HG03558 (cell line): ENCODE measurements at regions not wholly inside any gene's neighbourhood (a gene's known extent, or its start where the extent isn't known, plus 50 kb on each side); places are given as distances from the start of the nearest gene placed in this dataset.

Source experiments
- ATAC-seq: cut with Tn5 transposase; IDR thresholded peaks from one replicate; pipeline ENCODE4 v1.9.1; 2021; ENCODE audit warnings: moderate number of reproducible peaks; ENCODE audit not compliant: unreplicated experiment; ENCODE audit errors: extremely low read depth

- ATAC-seq, result peak; percentile 40
These were observed 53.4 kb upstream of the PRKACB start for GRCh38 chr1:84090447-84091245.

- ATAC-seq, result no peak
These were observed 54.2 kb upstream of the PRKACB start for GRCh38 chr1:84089867-84090266.

- ATAC-seq, result no peak
These were observed 54.6 kb upstream of the PRKACB start for GRCh38 chr1:84089465-84089864.

GRCh38 chr1:84086616-84087015 lies 57.5 kb upstream of the PRKACB start:
- ATAC-seq, result no peak

- ATAC-seq, result no peak
These were observed 57.9 kb upstream of the PRKACB start for GRCh38 chr1:84086189-84086588.

GRCh38 chr1:84083307-84083706 lies 60.8 kb upstream of the PRKACB start:
- ATAC-seq, result no peak

- no peak for ATAC-seq
These were observed 65.2 kb upstream of the PRKACB start for GRCh38 chr1:84078842-84079202.

GRCh38 chr1:84078108-84078841 lies 65.8 kb upstream of the PRKACB start:
- ATAC-seq, result peak; percentile 18

- ATAC-seq, result peak; percentile 85
These were observed 66.5 kb upstream of the PRKACB start for GRCh38 chr1:84077476-84078107.

- no peak for ATAC-seq
These were observed 70.8 kb upstream of the PRKACB start for GRCh38 chr1:84073266-84073665.

- no peak for ATAC-seq
These were observed 70.4 kb upstream of the TTLL7 start for GRCh38 chr1:84069236-84069845.

GRCh38 chr1:84062496-84062895 lies 63.6 kb upstream of the TTLL7 start:
- ATAC-seq, result no peak

GRCh38 chr1:84061336-84061735 lies 62.4 kb upstream of the TTLL7 start:
- no peak for ATAC-seq

GRCh38 chr1:84060781-84061180 lies 61.8 kb upstream of the TTLL7 start:
- no peak for ATAC-seq

- ATAC-seq, result no peak
These were observed 49.9 kb upstream of the TTLL7 start for GRCh38 chr1:84048820-84049219.
